Ureter (tissue), 1 donor: ENCODE measurements at regions not wholly inside any gene's neighbourhood (a gene's known extent, or its start where the extent isn't known, plus 50 kb on each side); places are given as distances from the start of the nearest gene placed in this dataset.

Experiments used
- DNase-seq: peaks from one replicate; pipeline ENCODE4 v3.0.0-alpha.2; 2020; ENCODE audit warnings: low spot score
- donor health status: DM: yes; HTN: yes; CAD: no.

DNA sequence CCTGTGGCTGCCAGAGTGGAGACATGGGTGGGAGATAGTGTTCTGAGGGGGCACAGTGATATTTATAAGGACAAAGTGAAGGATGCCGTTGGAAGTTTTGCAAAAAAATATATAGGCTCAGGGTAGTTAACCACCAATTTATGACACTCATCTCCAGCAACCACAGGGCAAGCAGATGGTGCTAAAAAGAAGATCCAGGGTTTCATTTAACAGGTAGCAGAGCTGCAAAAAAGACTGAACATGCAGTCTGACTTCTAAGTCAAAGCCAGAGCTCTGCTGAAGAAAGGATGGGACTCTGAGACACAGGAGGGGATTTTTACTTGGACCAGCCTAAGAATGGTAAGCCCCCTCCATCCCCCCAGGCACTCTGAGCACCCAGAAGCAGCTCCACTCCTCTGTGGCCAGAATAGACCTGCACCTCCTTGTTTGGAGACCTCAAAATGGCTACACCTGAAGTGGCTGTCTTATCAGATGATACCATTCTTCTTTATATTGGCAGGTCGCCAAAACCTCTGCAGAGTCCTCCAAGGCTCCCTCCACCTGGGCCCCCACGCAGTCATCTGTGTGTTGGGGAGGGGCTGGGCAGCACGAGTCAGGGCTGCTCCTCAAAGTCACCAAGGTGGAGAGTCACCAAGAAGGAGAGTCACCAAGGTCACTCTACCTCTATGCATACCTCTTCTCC is 161.4 kb upstream of the FAM9B start:
- no peak for DNase-seq

DNA sequence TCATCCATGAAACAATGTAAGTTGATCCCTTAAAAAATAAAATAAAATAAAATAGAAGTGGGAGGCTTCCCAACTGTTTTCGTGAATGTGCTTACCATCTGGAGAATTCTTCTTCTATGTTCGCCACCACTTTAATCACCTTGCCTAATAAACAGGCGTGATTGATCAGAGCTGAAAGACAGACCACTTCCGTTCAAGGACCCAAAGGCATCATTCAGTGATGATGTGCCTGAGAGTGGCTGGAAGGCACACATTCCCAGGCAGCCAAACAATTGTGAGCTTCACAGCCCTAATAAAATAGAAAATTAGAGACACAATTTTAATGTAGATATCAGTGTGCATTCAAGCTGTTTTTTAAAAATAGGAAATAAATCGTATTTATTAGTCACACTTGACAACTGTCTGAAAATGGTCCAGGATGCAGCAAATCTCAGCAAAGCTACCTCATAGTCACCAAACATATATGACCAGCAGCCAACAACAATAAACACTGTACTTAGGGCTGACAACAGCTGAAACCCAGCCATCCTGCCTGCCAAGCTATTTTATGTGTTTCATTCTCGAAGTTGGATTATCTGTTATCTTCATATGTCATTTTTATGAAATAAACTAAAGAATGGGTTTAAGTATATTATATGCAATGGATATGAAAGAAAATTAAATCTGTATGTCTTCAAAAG is 163.2 kb upstream of the FAM9B start:
- DNase-seq: no peak

DNA sequence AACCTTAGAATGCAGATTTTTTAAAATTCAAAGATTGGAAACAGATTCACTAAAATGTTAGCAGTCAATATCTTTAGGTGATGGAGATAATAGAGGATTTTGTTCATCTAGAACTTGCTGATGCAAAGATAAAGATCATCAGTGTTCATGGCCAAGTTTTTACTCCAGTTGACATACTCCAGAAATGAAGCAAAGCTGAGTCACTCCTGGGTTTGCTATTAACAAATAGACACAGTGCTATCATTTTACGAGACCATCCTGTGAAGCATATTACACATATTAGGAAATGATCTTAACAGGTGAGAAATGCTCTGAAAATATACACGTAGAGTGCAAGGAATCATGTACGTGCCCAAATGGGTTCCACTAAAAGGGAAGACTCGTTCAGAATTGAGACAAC is 170.6 kb upstream of the FAM9B start:
- no peak for DNase-seq

DNA sequence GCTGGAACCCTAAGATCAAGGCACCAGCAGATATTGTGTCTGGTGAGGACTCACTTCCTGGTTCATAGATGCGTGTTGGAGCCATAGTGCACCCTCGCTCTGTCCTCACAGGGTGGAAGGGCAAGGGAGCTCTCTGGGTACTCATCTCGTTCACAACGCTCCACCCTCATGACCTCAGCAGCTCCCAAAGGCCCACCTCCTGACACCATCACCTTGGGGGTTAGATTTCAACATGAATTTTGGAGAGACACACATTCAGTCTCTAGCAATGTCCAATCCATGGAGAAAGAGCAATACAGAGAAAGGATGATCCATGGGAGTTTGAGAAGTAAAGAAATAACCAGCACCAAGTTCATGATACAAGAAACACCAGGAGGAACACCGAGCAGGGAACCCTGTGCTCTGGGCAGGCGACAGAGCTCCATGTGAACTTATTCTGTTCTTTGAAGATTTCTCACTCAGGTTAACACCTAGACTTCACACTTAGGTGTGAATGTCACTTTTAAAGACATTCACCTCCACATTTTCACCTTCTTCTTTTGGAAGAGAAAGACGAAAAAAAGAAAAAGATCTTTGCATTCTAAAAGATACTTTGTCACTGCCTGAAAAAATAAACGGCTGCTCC is 171.8 kb upstream of the FAM9B start:
- no peak for DNase-seq

DNA sequence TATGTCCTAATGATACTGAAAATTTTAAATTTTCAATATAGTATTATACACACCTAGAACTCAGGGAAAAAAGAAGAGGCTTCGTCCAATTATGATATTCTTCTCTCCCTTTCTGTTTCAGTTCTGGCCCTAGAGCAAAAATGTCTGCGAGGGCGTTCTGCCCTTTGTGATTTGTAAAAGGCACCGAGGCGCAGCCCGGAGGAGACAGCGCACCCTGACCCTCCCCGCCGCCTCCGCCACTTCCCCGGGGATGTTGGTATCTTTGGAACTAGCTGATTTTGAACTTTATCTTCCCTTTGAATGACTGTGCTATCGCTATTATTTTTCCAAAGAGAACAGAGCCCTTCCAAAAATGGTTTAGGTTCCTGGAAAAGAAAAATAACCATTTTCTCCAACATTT is 173.2 kb upstream of the FAM9B start:
- DNase-seq: no peak

DNA sequence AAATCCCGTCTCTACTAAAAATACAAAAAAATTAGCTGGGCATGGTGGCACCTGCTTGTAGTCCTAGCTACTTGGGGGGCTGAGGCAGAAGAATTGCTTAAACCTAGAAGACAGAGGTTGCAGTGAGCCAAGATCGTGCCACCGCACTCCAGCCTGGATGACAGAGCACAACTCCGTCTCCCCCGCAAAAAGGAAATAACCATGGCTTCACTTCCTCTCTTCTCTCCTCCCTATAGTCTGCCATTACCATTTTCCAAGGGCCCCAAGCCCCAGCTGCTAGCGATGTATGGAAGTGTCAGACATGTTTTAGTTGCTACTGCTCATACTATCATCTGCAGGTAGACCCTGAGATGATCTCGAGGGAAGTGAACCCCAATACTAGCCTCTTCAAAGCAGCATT is 177.3 kb upstream of the FAM9B start:
- DNase-seq: no peak

DNA sequence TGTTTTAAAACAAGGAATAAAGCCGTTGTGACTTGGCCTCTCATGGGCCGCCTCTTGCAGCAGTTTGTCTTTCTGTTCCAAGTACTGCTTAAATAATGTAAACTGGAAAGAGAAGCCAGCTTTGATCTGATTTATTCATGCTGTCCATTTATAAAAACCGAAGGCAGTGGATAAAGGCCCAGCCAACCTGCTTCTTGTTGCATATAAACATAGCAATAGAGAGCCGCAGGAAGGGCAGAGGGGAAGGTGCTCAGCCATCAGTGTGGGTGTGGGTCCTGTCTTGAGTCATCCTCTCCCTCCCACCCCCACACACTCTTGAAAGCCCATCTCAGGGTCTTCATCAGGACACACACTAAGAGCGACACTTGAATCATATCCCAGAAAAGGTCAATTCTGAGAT is 187.9 kb upstream of the FAM9B start:
- no peak for DNase-seq

DNA sequence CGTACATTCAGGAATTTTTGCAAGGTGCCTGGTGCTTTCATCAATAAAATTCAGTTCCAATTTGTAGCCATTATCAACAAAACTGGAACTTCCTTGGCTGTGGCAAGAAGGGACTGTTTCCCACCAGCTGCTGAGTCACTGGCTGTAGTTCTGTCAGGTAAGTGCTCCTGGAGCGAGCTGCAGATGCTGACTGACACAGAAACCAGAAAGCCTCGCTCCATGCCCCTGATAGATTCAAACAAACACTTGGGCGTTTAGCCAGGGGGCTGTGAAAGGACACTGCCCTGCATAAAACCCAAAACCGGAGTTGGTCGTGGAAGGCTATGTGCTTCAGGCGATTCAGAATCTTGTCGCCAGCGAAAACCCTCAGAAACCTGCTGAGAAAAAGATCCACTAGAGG is 188.4 kb upstream of the FAM9B start:
- DNase-seq: no peak

DNA sequence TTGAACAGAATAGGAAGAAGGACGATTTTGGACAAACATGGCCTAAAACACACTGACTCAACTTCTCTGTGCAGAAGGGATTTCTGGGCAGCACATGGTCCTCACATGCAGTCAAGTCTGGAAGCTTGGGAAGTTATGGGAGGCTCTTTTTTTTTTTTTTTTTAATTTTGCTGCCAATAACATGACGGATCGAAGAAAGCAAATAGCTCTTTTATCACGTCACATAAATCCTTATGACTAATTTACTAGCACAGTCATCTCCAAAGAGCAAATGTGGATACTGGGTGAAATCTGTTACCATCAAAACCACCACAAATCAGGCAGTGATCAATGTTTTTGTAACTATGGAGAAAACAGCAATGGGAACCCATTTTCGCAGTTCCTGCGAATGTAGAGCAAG is 193.3 kb upstream of the FAM9B start:
- no peak for DNase-seq

DNA sequence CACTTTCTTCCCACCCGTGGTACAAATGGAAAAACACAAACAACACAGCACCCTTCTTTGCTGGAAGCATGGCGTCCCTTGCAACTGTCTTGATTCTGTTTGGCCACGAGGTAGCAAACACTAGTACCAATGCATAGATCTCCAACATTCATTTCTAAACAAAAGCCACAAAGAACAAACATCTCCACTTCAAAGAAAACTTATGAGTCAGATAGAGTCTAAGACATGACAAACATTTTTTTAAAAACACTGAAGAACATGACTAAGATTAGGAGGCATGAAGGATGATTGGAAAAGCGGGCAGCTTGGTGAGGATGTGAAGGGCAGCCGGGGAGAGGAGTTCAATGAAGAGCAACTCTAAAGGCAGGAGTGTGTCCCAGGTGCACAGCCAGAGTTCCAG is 197.6 kb upstream of the FAM9B start:
- DNase-seq: no peak

DNA sequence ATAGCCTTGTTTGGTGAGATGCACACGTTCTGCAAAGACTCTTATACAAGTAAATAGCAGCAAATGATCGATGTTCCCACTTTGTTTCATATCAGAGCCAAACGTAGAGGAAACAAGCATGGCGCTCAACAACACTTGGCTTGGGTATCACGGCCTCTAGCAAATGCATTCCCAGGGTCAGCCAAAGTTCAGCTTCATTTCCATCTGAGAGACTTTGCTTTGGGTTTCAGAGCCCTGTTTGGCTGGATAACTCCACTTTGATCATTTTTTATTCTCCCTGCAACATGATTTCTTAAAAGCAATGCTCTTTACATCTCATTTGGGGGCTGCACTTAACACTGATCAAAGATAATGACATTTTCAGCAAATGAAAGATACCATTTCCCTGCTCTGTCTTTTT is 199.2 kb upstream of the FAM9B start:
- DNase-seq: no peak

DNA sequence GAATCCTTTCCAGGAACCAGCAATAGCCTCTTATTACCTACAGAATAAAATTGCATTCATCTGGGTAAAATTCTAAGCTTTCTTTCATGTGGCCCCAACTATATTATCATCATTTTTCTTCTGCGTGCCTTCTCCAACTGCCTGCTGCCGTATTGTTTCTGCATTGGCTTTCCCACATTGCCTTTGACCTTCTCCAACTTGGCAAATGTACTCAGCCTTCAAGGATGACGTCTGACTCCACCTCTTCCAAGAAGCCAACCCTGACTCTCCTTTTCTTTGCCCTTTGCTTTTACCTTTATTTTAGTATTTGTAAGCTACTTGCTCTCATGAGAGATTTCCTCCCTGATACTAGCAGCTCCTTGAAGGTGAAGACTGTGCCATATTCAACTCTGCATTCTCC is 200.4 kb upstream of the FAM9B start:
- no peak for DNase-seq

DNA sequence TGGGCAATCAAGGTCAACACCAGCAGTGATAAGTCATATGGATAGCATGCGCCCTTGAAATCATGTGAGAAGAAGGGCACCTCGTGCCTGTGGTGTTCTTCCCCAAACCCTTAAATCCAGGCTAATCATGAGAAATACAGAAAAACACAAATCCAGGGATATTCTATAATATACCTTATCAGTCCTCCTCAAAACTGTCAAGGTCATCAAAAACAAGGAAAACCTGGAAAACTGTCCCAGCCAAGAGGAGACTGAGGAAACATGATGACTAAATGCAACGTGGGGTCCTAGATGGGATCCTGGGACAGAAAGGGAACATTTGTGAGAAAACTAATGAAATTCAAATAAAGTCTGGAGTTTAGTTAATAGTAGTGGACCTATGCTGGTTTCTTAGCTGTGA is 201.8 kb upstream of the FAM9B start:
- DNase-seq: no peak

DNA sequence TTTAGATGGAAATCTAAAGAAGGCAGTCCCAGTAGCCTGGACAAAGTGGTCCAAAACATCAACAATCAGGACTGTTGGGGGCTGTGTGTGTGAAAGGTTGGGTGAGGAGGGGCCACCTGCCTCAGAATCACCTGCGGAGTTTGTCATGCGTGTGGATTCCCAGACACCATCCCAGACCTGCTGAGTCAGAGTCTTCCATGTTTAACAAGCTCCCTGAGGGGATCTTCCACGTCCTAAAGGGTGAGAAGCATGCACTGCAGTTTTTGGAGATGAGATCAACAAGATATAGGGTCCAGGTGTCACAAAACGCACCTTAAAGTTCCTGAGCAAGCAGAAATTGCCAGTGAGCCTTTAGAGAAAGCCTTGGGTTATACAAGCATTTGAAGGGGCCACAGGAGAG is 207.0 kb upstream of the FAM9B start:
- no peak for DNase-seq

DNA sequence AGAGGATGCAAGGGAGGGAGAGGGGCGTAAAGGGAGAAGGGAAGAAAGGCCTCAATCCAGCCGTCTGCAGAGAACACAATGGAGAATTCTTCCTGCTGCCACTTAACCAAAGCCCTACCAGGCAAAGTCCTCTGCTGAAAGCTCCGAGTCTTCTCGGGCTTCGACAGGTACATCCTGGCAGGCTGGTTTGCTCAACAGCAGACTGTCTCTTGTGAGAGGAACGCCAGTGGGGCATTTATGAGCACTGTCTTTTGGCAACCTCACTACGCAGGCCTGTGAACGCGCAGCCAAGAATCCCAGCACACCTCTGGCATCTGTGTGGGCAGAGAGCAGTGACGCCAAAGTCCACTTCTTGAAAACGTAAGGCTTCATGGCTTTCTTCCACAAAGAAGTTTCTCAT is 207.5 kb upstream of the FAM9B start:
- no peak for DNase-seq

DNA sequence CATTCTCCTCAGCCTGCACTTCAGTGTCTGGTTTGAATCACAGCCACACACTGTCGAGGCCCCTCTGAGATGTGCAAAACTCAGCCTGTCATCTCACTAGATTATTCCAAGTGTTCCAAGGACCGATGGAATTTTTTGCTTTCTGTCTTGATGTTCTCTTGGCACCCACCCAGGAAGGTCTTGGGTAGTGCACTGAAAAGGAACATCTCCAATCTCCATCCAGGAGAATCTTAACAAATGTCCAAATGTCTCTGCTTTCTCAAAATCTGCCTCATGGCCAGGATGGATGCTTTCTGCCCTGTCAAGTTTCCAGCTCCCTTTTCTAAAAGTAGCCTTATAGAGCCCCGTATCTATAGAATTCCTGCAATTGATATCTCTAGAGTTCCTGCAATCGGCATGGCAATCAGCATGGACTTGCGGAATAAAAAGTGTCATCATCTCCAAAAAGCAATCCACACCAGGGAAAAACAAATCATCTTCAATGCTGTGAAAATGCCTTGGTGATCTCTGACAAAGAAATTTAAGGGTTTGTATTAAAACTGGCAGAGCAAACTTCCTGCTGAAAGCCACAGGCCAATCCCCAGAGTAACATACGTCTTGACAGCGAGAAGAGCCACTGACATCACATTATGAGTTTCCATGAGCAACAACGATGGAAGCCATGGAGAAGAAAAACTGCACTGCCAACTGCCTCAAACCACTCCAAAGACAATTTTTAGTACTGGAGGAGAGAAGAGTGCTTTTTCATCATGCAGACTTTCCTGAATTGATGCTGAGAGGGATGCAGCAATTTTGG is 215.3 kb upstream of the FAM9B start:
- DNase-seq: no peak

DNA sequence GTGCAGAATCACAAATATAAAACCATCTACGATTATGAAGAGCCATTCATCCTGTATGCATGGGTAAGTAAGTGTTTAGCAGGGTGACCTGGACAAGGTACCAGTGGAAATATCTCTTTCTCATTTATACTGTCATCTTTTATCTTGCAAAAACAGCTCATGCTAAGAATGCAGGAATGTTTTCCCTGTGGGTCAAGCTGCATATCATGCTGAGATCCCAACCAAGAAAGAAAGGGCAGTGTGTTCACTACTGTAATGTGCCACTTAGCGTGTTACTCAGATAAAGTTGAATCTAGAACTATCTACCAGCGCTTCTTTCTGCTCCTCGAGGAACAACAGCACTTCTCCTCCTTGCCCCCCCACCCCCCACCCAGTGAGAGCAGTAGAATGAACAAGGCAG is 212.7 kb upstream of the TBL1X start:
- DNase-seq: no peak

DNA sequence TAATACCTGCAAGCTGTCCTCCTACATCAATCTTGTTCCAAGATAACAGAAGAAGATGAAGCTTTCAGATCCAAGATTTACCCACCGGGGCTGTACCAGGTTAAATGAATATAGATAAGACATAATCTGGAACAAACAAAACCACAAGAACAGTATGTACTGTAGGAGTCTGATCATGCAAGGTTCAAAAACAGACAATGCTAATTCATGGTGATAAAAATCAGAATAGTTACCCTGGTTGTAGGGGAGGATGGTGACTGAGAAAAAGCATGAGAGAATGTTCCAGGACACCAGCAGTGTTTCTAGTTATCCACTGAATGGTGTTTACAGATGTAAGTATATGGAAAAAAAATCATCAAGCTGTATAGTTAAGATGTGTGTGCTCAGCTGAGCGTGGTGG is 211.6 kb upstream of the TBL1X start:
- no peak for DNase-seq

DNA sequence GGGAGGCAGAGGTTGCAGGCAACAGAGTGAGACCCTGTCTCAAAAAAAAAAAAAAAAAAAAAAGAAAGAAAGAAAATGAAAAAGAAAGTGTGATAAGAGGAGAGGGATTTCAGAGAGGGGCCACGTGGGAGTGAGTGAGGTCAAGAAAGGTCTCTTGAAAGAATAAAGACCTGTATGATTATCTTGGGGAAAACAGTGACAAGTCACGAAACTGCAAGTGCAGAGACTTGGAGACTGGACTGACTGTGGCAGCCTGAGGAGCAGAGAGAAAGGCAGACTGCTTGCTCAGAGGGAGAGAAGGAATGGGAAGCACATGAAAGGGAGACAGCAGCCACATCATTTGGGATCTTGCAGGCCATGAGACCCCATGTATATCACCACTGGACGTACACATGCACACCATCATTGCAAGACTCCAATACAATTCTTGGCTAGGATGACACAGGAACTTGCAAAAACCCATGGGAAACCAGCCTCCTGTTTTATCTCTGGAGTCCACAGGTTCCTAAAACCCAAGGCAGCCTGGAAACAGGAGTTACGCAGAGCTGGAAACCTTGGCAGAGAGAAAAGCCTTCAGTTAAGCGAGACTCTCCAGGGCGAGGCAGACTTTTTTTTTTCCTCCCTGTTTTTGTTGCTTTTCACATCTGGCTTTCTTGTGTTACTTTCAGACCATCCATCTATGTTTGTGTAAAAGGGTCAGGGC is 207.0 kb upstream of the TBL1X start:
- DNase-seq: no peak

DNA sequence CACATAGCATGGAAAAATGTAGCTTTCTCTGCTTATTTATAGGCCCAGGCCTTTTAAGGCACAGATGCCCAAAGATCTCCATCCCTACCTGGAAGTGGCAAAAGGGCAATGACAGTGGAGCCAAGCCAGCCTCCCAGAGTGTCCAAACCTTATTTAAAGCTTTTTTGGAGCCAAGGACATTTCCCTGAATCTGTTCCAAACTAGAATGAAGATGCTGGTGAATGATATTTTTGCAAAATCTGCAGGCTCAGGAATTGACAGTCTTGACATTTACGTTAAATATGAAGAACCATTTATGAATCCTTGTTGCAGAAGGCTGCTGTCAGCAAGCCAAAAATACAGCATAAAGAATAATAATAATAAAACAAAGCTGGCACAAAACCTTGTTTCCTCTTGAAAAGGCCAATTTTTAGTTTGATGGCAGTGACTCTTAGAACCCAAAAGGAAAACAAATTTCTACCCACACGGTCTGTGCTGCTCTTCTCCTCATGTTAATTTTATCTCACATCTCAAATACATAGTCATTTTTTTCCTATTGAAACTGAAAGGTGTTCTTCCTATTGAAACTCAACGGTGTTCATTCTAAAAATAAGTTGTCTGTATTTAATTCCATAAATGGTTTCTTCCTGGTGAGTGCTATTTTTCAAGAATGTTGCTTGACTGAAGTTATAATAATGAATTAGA is 206.3 kb upstream of the TBL1X start:
- DNase-seq: no peak

DNA sequence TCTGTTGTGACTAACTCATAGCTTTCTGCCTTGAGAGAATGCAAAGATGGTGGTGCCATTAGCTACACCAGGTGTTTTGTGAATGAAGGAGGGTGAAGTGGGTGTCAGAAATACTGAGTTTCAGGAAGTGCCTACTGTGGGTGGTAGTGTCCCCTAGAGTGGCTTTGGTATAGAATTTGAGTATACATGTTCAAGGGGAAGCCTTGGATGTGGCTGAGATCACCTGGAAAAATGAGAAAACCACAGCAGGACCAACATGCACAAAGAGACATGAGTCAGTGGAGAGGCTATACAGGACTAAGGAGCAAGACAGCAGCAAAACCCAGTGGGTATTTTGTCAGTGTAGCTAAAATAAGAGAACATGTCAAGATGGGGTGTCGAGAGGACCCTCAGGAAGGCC is 204.3 kb upstream of the TBL1X start:
- no peak for DNase-seq

DNA sequence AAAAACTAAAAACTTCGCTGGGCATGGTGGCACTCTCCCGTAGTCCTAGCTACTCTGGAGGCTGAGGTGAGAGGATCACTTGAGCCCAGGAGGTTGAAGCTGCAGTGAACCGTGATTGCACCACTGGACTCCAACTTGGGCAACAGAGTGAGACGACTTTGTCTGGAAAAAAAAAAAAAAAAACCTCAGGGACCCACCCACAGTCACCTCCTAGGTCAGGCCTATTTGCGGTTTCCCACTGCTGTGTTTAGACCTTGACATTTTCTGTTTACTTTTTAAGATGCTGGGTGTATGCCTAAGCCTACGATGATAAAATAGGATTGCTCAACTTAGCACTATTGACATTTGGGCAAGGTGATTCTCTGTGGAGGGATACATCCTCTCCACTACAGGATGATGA is 197.4 kb upstream of the TBL1X start:
- DNase-seq: no peak
